ENCODE measurements at regions not wholly inside any gene's neighbourhood (a gene's known extent, or its start where the extent isn't known, plus 50 kb on each side); places are given as distances from the start of the nearest gene placed in this dataset.
"Not testable (repeated sequence)": the region's sequence is repeated elsewhere in the genome, so short reads cannot be mapped to it uniquely, and the experiment has no call there.

- DNase-seq (ENCODE audit: low read depth, low spot score) = no peak
These were observed 249.0 kb upstream of the LUZP2 start for GRCh38 chr11:24247846-24248245.

- no peak for DNase-seq (ENCODE audit: low read depth, low spot score)
These were observed 246.9 kb upstream of the LUZP2 start for GRCh38 chr11:24249921-24250320.

- DNase-seq (ENCODE audit: low read depth, low spot score) = no peak
These were observed 243.6 kb upstream of the LUZP2 start for GRCh38 chr11:24253237-24253760.

GRCh38 chr11:24264868-24265267, 232.0 kb upstream of the LUZP2 start:
- no peak for DNase-seq (ENCODE audit: low read depth, low spot score)

GRCh38 chr11:24267014-24267413, 229.8 kb upstream of the LUZP2 start:
- no peak for DNase-seq (ENCODE audit: low read depth, low spot score)

- DNase-seq (ENCODE audit: low read depth, low spot score) = no peak
These were observed 225.1 kb upstream of the LUZP2 start for GRCh38 chr11:24271798-24272197.

GRCh38 chr11:24274214-24274781, 222.6 kb upstream of the LUZP2 start:
- not testable (repeated sequence) for DNase-seq (ENCODE audit: low read depth, low spot score)

- no peak for DNase-seq (ENCODE audit: low read depth, low spot score)
These were observed 210.6 kb upstream of the LUZP2 start for GRCh38 chr11:24286238-24286637.

- DNase-seq (ENCODE audit: low read depth, low spot score) = no peak
These were observed 207.6 kb upstream of the LUZP2 start for GRCh38 chr11:24289301-24289700.

- no peak for DNase-seq (ENCODE audit: low read depth, low spot score)
These were observed 202.9 kb upstream of the LUZP2 start for GRCh38 chr11:24293964-24294363.

- DNase-seq (ENCODE audit: low read depth, low spot score) = no peak
These were observed 201.5 kb upstream of the LUZP2 start for GRCh38 chr11:24295360-24295759.

- no peak for DNase-seq (ENCODE audit: low read depth, low spot score)
These were observed 199.4 kb upstream of the LUZP2 start for GRCh38 chr11:24297461-24297860.

GRCh38 chr11:24298146-24298545, 198.7 kb upstream of the LUZP2 start:
- no peak for DNase-seq (ENCODE audit: low read depth, low spot score)

GRCh38 chr11:24311974-24312373, 184.9 kb upstream of the LUZP2 start:
- DNase-seq (ENCODE audit: low read depth, low spot score) = no peak

GRCh38 chr11:24312464-24313238, 184.2 kb upstream of the LUZP2 start:
- DNase-seq (ENCODE audit: low read depth, low spot score) = no peak

- no peak for DNase-seq (ENCODE audit: low read depth, low spot score)
These were observed 175.6 kb upstream of the LUZP2 start for GRCh38 chr11:24321229-24321628.

- no peak for DNase-seq (ENCODE audit: low read depth, low spot score)
These were observed 172.6 kb upstream of the LUZP2 start for GRCh38 chr11:24324211-24324610.

GRCh38 chr11:24344222-24344621, 152.6 kb upstream of the LUZP2 start:
- DNase-seq (ENCODE audit: low read depth, low spot score) = no peak

- DNase-seq (ENCODE audit: low read depth, low spot score) = no peak
These were observed 147.9 kb upstream of the LUZP2 start for GRCh38 chr11:24348908-24349307.

- no peak for DNase-seq (ENCODE audit: low read depth, low spot score)
These were observed 145.7 kb upstream of the LUZP2 start for GRCh38 chr11:24351179-24351578.

- DNase-seq (ENCODE audit: low read depth, low spot score) = no peak
These were observed 140.4 kb upstream of the LUZP2 start for GRCh38 chr11:24356501-24356900.

GRCh38 chr11:24357620-24358410, 139.0 kb upstream of the LUZP2 start:
- no peak for DNase-seq (ENCODE audit: low read depth, low spot score)
